GM19452 (cell line): ENCODE measurements at regions not wholly inside any gene's neighbourhood (a gene's known extent, or its start where the extent isn't known, plus 50 kb on each side); places are given as distances from the start of the nearest gene placed in this dataset.

Experiments used
- ATAC-seq: cut with Tn5 transposase; IDR thresholded peaks from one replicate; pipeline ENCODE4 v1.9.1; 2021; ENCODE audit not compliant: unreplicated experiment

DNA sequence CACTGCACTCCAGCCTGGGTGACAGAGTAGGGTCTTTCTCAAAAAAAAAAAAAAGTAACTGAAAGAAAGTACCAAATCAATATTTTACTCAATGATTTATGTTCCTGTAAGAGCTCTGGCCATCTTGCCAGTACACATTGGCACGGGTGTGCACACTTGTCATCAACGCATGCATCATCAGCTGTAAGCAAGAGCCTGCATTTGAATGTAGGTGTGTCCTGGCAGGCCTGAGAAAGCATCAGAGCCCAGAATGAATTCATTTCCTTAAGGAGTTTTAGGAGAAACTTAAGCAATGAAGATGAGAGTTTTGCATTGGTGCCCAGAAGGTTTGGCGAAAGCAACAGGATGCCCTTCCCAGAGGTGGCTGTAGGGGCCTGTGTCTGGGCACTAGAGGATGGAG is 88.5 kb upstream of the FZD10 start:
- no peak for ATAC-seq

DNA sequence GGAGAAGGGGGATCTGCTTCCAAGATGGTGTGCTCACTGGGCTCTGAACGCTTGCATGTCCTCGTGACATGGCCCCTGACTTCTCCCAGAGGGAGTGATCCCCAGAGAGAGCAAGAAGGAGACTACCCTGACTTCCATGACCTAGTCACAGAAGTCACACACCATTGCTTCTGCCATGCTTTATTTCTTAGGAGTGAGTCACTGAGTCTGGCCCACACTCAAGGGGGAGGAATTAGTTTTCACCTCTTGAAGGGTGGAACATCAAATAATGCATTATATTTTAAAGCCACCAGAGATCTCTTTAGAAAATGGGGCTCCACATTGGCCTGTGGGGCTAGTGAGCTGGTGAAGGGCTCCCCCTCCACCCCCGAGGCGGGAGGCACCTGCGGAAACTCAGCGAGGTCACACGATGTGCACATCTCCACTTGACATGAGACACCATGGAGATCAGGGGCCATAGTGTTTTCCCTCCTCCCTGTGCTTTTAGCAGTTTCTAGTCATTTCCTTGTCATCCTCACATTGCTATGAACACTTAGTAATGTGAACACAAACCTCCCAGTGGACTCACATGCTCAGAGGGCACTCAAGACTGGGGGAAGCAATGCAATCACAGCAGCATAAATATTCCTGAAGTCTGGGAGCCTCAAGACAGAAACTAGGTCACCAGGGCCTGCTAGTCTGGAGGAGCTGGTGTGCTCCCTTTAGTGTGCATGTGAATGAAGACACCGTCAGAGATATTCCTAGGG is 87.4 kb upstream of the FZD10 start:
- no peak for ATAC-seq

DNA sequence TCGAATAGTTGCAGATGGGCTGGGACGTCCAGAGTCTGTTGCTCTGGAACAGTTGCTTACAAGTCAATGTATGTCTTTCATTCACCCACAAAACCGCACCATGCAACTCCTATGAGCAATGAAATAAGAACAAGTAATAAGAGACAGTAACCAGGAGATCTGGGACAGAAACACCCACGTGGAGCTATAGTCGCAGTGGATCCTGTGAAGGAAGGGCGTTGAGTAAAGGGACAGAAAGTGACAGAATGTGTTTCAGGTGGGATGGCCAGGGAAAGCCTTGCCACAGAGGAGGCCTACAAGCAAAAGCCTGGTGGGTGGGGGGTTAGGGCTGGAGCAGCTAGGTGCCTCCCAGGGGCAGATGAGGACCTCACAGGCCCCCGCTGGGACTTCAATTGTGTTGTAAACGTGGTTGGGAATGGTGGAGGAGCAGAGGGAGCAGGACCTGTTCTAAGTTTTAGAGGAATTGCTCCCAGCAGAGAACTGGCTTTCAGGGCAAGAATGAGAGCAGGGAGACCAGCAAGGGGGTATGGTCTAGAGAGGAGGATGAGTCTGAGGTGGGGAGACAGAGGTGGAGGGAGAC is 86.7 kb upstream of the FZD10 start:
- ATAC-seq, result no peak

DNA sequence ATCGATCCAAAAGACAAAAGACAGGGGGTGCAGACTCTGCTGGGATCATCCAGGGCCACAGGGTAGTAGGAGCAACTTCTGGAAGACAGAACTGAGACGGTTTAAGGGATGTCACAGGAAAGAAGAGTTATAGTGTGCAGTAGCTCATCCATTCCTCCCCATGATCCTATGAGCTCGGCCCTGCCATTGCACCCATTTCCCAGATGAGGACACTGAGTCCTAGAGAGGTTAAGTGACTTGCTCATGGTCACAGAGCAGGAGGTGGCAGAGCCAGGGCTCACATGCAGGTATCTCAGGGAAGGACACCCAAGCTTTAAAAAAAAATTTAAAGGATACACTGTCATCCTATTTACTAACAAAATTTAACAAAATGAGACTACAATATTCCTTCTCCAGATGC is 86.1 kb upstream of the FZD10 start:
- ATAC-seq, result no peak

DNA sequence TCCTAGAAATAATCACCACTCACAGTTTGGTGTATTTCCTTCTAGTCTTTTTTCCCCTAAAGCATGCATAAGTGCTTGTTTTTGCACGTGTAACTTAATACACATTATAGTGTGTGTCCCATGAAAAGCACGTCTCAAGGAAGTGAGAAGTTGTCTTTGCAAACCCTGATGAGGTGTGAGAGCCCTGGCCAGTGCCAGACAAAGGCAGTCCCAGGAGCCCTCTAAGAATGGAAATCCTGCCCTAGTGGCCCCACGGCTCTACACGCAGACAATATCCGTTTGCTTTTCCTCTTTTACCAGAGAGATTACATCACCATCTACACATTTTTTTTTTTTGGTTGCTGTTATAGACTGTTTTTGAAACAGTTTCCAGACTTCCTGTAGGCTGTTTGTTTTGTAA is 85.5 kb upstream of the FZD10 start:
- ATAC-seq, result no peak

DNA sequence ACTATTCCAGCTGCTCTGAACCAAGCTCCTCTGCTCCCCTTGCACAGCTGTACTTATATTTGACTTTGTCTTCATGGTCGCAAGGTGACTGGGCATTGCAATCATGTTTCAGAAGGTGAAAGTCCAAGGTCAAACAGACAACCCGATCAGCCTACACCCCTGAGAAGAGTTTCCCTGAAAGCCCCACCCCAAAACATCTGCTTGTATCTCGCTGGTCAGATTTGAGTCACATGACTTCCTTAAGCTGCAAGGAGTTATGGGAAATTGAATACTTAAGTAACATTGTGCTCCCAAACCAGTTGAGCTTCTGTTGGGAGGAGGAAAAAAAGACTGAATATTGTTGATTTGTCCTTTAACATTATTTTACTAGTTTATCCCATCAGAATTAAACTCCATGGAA is 83.4 kb upstream of the FZD10 start:
- no peak for ATAC-seq

DNA sequence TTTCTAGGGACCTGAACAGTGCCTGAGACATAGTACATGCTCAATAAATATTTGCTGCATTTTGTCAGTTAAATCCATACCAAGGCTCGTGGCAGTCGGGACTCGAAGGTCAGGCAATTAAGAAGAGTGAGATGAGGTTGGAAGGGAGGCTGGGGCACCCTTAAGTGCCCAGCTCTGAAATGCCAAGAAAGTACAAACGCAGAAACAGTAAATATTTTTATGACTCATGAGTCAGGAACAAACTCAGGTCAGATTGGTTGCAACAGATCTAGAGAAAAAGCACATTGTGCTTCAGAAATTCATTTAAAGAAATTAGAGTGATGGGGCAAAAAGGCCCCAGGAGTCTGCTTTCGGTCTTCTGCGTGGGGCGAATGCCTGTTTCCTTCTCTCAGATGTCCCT is 83.0 kb upstream of the FZD10 start:
- ATAC-seq, result no peak

DNA sequence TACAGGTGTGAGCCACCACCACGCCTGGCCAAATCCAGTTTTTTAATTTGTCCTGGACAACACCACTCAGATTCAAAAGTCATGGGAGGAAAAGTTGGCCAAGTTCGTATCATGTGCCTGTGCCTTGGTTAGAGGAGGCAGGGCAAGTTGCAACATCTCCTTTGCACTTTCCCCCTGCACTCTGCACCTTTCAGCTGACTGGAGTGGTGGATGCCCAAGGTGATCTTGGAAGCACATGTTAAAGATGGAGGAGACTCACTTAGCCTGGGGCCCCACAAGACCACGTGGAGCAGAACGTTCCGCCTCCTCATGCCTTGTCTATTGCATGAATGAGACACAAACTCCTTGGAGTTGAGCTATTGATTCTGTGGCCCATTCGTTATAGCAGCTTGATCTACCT is 82.1 kb upstream of the FZD10 start:
- no peak for ATAC-seq

DNA sequence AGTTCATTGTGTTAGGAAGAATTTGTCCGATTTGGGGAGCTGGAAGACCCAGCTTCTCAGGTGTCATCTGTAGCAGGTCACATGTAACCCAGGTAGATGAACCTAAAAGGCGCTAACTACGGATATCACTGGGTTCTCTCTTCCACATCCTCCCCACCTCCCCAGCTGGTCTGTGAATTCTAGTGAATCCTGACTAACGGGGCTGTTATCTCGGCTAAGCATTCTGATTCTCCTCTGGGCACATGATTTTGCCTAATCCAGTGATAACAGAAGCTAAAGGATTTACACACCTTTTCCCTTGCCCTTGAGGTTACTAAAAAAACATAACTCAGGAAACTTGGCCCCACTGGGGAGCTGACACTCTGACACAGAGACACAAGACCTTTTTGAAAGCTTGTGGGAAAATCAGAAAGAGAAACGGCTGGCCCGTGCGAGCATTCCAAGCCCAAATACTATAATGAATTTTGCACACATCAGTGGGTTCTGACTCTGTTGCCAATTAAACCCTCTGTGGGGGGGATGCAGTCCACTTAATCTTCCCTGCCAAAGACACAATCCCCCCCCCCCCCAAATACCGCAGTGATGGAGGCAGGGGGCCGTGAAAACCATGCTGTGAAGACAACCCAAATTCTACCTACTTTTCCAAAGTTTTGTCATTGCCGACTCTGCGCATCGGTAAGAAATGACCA is 81.0 kb upstream of the FZD10 start:
- ATAC-seq, result no peak

DNA sequence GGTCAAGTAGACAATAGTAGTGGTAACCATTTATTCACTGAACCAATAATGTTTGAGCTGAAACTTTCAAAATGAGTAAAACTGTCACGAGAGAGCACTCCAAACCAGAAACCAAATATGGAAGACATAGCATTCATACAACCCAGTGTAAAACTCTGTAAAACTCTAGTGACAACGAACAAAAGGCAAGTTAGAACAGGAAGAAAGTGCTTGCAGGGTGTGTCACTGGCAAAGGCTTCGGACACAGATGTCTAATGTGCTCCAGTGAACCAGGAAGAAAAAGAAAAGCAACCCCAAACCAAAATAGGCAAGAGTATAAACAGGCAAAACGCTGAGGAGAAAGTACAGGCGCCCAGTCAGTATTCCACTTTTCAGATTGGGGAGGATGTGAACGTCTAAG is 79.3 kb upstream of the FZD10 start:
- no peak for ATAC-seq

DNA sequence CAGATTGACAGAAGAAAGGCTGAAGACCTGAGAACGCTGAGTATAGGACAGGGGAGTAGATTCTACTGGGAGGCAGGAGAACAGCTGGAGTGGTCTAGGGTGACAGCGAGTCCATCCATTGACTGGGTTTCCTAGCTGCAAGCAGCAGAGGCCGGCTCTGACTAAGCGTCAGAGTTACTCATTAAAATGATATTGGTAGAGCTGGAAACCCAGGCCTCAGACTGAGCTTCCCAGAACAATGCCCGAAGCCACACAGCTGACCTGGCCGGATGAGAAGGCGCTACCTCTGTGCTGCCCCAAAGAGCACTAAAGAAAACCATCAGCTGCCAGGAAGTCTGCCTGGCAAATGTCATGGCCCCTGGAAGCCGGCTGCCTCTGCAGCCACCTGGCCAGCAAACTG is 78.5 kb upstream of the FZD10 start:
- no peak for ATAC-seq

DNA sequence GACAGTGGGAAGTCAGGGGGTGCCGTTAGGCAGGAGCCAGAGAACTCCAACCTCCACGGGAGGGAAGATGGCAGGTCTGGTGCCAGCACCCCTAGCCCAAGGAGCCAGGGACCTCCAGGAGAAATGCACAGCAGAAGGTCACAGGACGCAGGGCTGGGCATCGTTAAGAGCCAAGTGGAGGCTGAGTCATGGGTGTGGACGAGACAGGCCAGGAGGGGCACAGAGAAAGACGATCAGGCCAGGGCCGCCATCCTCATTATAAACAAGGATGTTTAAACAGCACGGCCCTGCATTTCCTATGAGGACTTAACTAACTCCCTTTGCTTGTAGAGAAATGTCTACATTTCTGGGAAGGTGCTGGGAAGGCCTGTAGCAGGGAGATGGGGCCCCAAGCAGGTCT is 77.9 kb upstream of the FZD10 start:
- no peak for ATAC-seq

DNA sequence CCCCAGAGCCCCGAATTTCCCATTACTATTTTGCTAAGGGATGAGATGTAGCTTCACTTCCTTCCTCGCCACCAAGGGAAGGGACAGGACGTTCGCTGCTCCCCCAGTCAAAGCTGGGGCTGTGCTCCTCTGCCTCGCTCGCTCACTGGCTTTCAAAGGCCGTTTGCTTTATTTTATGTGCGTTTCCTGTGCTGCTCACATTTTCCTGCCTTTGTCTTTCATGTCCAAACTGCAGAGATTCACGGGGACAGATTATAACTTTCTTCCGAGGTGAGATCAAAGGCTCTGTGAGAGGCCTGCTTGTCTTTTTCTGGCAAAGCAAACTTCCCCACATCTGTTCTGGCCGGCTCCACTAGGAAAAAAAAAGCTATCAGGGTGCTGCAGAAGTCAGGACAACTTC is 76.0 kb upstream of the FZD10 start:
- no peak for ATAC-seq

DNA sequence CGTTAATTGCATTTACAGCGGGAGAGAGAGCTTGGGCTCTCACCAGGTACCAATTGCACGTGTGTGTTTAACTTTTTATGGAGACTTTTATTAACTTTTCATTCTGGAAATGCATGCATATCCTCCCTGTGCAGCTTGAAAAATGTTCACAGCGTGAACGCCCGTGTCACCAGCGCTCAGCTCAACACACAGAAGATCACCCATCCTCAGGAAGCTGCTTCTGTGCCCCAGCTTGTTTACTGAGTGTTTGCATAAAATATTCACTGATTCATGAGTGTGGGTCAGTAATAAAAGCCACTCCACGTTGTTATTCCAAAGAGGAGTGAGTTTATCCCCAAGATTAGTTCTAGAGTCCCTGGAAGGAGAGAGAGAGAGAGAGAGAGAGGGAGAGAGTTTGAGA is 75.5 kb upstream of the FZD10 start:
- ATAC-seq, result no peak

DNA sequence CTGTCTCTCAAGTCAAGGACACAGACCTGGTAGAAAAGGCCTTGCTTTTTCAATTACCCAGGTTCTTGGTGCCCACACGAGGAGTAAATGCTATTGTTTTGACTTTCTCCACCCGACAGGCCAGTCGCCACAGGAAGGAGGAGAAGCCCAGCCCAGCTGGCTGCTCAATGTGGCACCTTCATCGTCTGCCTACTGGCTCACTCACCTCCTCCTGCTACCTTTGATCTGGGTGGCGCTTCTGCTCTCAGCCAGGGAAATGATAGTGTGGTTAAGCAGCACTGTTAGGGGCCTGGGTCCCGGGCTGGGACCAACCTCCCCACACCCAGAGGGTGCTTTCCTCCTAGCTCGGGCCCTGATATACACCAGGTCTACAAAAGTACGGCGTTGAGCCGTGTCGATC is 75.0 kb upstream of the FZD10 start:
- ATAC-seq, result no peak

DNA sequence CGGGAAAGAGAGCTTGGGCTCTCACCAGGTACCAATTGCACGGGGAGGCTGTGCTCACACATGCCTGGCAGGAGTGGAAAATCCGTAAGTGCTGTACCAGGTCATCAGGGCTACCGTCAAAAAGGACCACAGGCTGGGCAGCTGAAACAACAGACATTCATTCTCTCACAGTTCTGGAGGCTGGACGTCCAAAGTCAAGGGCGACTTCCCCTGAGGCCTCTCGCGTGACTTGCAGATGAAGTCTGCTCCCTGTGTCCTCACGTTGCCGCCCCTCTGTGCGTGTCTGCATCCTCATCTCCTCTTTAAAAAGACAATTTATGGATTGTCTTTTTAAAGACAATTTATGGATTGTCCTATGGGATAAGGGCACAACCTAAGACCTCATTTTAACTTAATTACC is 73.8 kb upstream of the FZD10 start:
- no peak for ATAC-seq

DNA sequence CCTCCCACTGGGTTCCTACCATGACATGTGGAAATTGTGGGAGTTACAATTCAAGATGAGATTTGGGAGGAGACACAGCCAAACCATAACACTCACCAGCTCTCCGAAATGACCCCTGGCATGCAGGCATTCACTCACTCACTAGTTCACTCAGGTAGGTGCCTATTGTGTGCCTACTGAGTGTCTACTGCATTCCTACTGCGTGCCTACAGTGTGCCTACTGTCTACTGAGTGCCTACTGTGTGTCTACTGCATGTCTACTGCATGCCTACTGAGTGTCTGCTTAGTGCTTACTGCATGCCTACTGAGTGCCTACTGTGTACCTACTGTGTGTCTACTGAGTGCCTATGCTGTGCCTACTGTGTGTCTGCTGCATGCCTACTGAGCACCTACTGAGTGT is 71.7 kb upstream of the FZD10 start:
- ATAC-seq, result no peak

DNA sequence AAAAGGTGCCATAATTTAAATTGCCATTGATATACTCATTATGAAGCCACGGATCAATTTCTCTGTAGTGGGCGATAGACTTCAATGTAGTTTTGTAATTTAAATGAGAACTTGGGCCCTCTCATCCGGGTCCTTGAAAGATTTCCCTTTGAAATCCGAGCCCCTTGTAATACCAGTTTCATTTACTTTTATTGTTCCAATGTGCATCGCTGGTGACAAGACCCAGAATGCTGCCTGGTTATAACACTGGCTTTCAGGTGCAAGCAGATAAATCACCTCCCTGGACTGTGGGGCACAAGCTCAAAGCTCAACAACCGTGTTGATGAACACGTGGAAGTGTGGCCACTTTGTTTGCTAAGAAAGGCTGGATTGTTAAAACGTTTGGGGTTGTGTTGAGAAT is 68.9 kb upstream of the FZD10 start:
- no peak for ATAC-seq

DNA sequence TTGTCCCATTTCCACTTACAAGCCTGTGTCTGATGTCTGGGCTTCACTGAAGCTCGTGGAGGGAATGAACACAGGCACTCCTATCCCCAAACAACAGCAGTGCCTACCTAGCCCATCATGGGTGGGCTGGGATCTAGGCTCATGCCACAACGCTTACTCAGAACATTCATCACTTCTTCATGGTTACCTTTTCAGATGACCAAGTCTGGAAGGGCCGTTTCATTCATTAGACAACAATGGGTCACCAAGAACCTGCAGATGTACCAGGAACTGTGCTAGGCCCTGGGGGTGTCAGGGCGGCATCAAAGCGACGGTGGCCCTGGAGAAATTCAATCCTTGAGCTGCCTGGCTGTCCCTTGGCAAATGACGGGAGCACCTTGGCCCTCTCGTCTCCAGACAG is 64.9 kb upstream of the FZD10 start:
- no peak for ATAC-seq

DNA sequence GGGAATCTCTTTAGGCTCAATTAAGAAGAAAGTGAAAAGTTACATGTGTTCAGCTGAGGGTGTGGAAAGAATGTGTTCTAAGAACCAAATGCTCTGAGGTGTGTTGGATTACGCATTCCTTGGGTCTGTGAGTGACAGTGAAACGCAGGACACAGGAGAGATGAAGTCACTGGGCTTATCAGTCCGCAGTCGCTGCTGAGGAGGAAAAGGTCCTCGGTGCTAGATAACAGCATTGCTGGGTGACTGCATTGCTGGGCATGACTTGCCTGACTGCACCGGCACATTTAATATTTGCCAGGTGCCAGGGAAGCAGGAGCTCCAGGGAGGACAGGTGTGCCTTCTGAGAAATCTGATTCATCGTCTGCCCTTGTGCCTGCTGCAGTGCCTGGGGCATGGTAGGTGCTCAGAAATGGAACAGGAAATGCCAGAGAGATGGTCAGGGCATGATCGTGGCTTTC is 64.4 kb upstream of the FZD10 start:
- no peak for ATAC-seq

DNA sequence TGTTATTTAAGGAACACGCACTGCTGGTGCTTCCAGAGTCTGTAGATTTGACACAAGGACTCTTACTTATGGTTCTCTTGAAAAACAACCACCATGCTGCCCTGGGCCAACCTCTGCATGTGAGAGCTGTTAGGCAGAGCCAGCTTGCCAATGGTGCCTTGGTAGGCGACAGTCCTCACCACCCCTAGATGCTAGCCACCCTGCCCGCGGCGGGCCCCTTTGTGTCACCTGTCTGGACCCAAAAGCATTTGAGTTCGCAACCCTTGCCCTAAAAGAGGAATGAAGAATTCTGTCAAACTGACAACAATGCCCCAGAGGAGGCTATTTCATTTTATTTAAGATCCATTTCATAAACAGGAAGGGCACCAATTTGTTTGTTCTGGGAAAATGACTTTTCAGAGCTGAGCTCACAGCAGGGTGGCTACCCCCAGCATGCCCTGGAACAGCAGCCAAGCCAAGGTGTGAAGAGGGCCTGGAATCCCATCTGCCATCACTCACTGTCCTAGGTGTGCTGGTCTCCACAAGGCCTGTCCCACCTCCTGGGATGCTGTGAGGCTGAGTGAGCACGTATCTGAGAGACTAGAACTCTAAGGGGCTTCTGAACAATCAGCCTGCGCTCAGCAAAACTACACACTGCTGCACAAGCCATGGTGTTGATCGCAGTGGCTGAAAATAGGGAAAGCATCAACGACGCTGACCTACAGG is 63.8 kb upstream of the FZD10 start:
- ATAC-seq, result no peak
